ENCODE measurements at regions not wholly inside any gene's neighbourhood (a gene's known extent, or its start where the extent isn't known, plus 50 kb on each side); places are given as distances from the start of the nearest gene placed in this dataset.
"Not testable (repeated sequence)": the region's sequence is repeated elsewhere in the genome, so short reads cannot be mapped to it uniquely, and the experiment has no call there.

GRCh38 chr10:71116426-71116825 is 95.9 kb upstream of the UNC5B start:
- Mint-ChIP-seq H3K27ac (no peak overlapping the region), H3K4me1 (no peaks in the 10 kb centered on the region), H3K9me3 (peaks cover 9 to 15% of the 10 kb centered on the region in 2 donors), H3K4me3 (no peak overlapping the region), H3K36me3 (peaks cover 48% of the 10 kb centered on the region), H3K27me3 (ENCODE audit: low read depth in 2 of 2) (peaks cover 24 to 43% of the 10 kb centered on the region in 2 donors)
- Histone ChIP-seq H3K27ac (ENCODE audit: low read length) (no peak overlapping the region), H3K4me3 (ENCODE audit: low read length) (no peak overlapping the region), H3K4me1 (ENCODE audit: control insufficient read depth, insufficient read depth, low read length) (no peaks in the 10 kb centered on the region), H3K36me3 (ENCODE audit: control insufficient read depth, insufficient read depth, low read length) (no peaks in the 10 kb centered on the region), H3K9me3 (ENCODE audit: control insufficient read depth, insufficient read depth, low read length) (peaks cover 24% of the 10 kb centered on the region), H3K27me3 (ENCODE audit: control insufficient read depth, insufficient read depth, low read length) (peaks cover 4% of the 10 kb centered on the region)
- no peak for TF ChIP-seq CTCF (IDR thresholded peaks at IDR 0.05)
- intact Hi-C loops (cut with micrococcal nuclease), result no loop called here
- ATAC-seq (no peak), DNase-seq (no peak)
- WGBS (ENCODE audit: insufficient coverage), result 80% methylated on average over 1 of the region's 1 CpG

- WGBS (ENCODE audit: insufficient coverage), result 72% methylated on average over 4 of the region's 4 CpGs
Observed at GRCh38 chr10:71117589-71117988, 94.8 kb upstream of the UNC5B start.

GRCh38 chr10:71123023-71123422 is 89.3 kb upstream of the UNC5B start:
- Histone ChIP-seq H3K4me3 (ENCODE audit: low read length) (no peak overlapping the region), H3K4me1 (ENCODE audit: control insufficient read depth, insufficient read depth, low read length) (no peaks in the 10 kb centered on the region), H3K36me3 (ENCODE audit: control insufficient read depth, insufficient read depth, low read length) (no peaks in the 10 kb centered on the region), H3K27ac (ENCODE audit: low read length) (no peak overlapping the region), H3K9me3 (ENCODE audit: control insufficient read depth, insufficient read depth, low read length) (no peaks in the 10 kb centered on the region), H3K27me3 (ENCODE audit: control insufficient read depth, insufficient read depth, low read length) (peaks cover 3% of the 10 kb centered on the region)
- Mint-ChIP-seq H3K27ac (no peak overlapping the region), H3K4me3 (no peak overlapping the region), H3K9me3 (no peaks in the 10 kb centered on the region), H3K27me3 (ENCODE audit: low read depth in 2 of 2) (peaks cover 42 to 43% of the 10 kb centered on the region in 2 donors), H3K4me1 (peaks cover under 1 to 7% of the 10 kb centered on the region in 2 donors), H3K36me3 (peaks cover 16% of the 10 kb centered on the region)
- no peak for TF ChIP-seq CTCF (IDR thresholded peaks at IDR 0.05)
- no peak for ATAC-seq
- DNase-seq, result no peak
- intact Hi-C loops (cut with micrococcal nuclease), result no loop called here

More at GRCh38 chr10:71117589-71117988, 94.8 kb upstream of the UNC5B start:
- DNase-seq; H3K4me1 ChIP-seq (ENCODE audit: control insufficient read depth, insufficient read depth, low read length); H3K27ac Mint-ChIP-seq; ATAC-seq; H3K4me1 Mint-ChIP-seq; intact Hi-C loops (cut with micrococcal nuclease); H3K27me3 ChIP-seq (ENCODE audit: control insufficient read depth, insufficient read depth, low read length); H3K27ac ChIP-seq (ENCODE audit: low read length); H3K4me3 Mint-ChIP-seq; H3K36me3 ChIP-seq (ENCODE audit: control insufficient read depth, insufficient read depth, low read length); H3K4me3 ChIP-seq (ENCODE audit: low read length): not testable (repeated sequence)
- H3K36me3 Mint-ChIP-seq, result peaks cover 49% of the 10 kb centered on the region
- H3K27me3 Mint-ChIP-seq (ENCODE audit: low read depth in 2 of 2), result peaks cover 25 to 45% of the 10 kb centered on the region in 2 donors
- H3K9me3 ChIP-seq (ENCODE audit: control insufficient read depth, insufficient read depth, low read length), result peaks cover 24% of the 10 kb centered on the region
- peaks cover 9 to 15% of the 10 kb centered on the region in 2 donors for H3K9me3 Mint-ChIP-seq

- Mint-ChIP-seq H3K4me1 (peaks cover 9 to 16% of the 10 kb centered on the region in 2 donors), H3K36me3 (peaks cover 14% of the 10 kb centered on the region), H3K27me3 (ENCODE audit: low read depth in 2 of 2) (peaks cover 44% of the 10 kb centered on the region in 2 donors), H3K9me3 (no peaks in the 10 kb centered on the region), H3K27ac (no peak overlapping the region), H3K4me3 (no peak overlapping the region)
- ATAC-seq (no peak), DNase-seq (no peak)
- Histone ChIP-seq H3K36me3 (ENCODE audit: control insufficient read depth, insufficient read depth, low read length) (no peaks in the 10 kb centered on the region), H3K4me3 (ENCODE audit: low read length) (no peak overlapping the region), H3K27ac (ENCODE audit: low read length) (no peak overlapping the region), H3K4me1 (ENCODE audit: control insufficient read depth, insufficient read depth, low read length) (no peaks in the 10 kb centered on the region), H3K27me3 (ENCODE audit: control insufficient read depth, insufficient read depth, low read length) (peaks cover 3% of the 10 kb centered on the region), H3K9me3 (ENCODE audit: control insufficient read depth, insufficient read depth, low read length) (no peaks in the 10 kb centered on the region)
- intact Hi-C loops (cut with micrococcal nuclease), result no loop called here
- WGBS (ENCODE audit: insufficient coverage), result 89% methylated on average over 12 of the region's 13 CpGs
- TF ChIP-seq CTCF (IDR thresholded peaks at IDR 0.05), result no peak
Observed at GRCh38 chr10:71124921-71125748, 87.2 kb upstream of the UNC5B start.
